HCT116 (cell line): ENCODE measurements at regions not wholly inside any gene's neighbourhood (a gene's known extent, or its start where the extent isn't known, plus 50 kb on each side); places are given as distances from the start of the nearest gene placed in this dataset.
"Not testable (repeated sequence)": the region's sequence is repeated elsewhere in the genome, so short reads cannot be mapped to it uniquely, and the experiment has no call there.

Source experiments
- ATAC-seq: fragments of 200-7000 bp; cut with Tn5 transposase; 2 replicates; pipeline ENCODE4 v1.9.1; 2020; ENCODE audit warnings: mild to moderate bottlenecking, moderate library complexity
- BruUV-seq: library from RNA; stranded (reverse); fragments of 400-500 nt; replicated peaks from 2 replicates; lab custom pipeline; 2021; lab: Mats Ljungman, UMichigan
- CTCF ChIA-PET: fragments of 300-600 bp; sonication (Branson Sonifier 250); formaldehyde crosslinking; loops from one replicate; lab custom pipeline; 2021; ENCODE audit warnings: antibody characterized with exemption; lab: Charles Lee
- POLR2A ChIA-PET: fragments of 300-600, 350-600 bp; sonication (Branson Sonifier 250); formaldehyde crosslinking; loops from one replicate; lab custom pipeline; 2021; ENCODE audit warnings: antibody characterized with exemption; lab: Charles Lee
- RAD21 ChIA-PET, 2 experiments: fragments of 300-600 bp; sonication (Branson Sonifier 250); formaldehyde crosslinking; loops; one replicate each; lab custom pipeline; 2023; ENCODE audit warnings: low total read pairs in 2 of 2; ENCODE audit not compliant: uncharacterized antibody in 2 of 2, unreplicated experiment in 2 of 2, low non-redundant PET in 1 of 2; lab: Charles Lee
- DNase-seq: peaks from one replicate; pipeline ENCODE4 v3.0.0-alpha.2; 2010; ENCODE audit warnings: low read depth, low spot score
- H2AFZ ChIP-seq: fragments of 200-600 bp; shearing (Covaris generic), sonication (generic); 2 replicates; pipeline ENCODE4 v1.6.1; 2017; ENCODE audit warnings: low read depth, mixed run types, mixed read lengths, antibody characterized with exemption, low read length; ENCODE audit not compliant: poor library complexity, severe bottlenecking
- H3K27ac ChIP-seq: 2 replicates; pipeline ENCODE4 v1.5.1; 2012; ENCODE audit warnings: low read depth, low read length
- H3K27me3 ChIP-seq: fragments of 200-600 bp; sonication (generic); 2 replicates; pipeline ENCODE4 v1.6.1; 2016; ENCODE audit warnings: mixed run types, low read length, mixed read lengths; ENCODE audit not compliant: insufficient read depth
- H3K36me3 ChIP-seq, 2 experiments: fragments of 200-500 bp in 1 of 2; fragments of 200-600 bp in 1 of 2; sonication (Bioruptor generic) in 1 of 2; sonication (generic) in 1 of 2; 2 replicates each; pipeline versions ENCODE4 v1.5.1 to v1.6.1; 2014 to 2016; ENCODE audit warnings: low read length in 2 of 2, inconsistent platforms in 1 of 2, mixed read lengths in 1 of 2, mixed run types in 1 of 2; ENCODE audit not compliant: insufficient read depth in 2 of 2, control insufficient read depth in 1 of 2
- H3K4me1 ChIP-seq, 2 experiments: fragments of 200-600 bp in 1 of 2; sonication (generic) in 1 of 2; 2 replicates each; pipeline versions ENCODE4 v1.5.1 to v1.6.1; 2012 to 2017; ENCODE audit warnings: low read length in 2 of 2, inconsistent platforms in 1 of 2, mild to moderate bottlenecking in 1 of 2, mixed read lengths in 1 of 2, mixed run types in 1 of 2, moderate library complexity in 1 of 2; ENCODE audit not compliant: insufficient read depth in 2 of 2, control insufficient read depth in 1 of 2
- H3K4me2 ChIP-seq: fragments of 200-600 bp; sonication (generic); 2 replicates; pipeline ENCODE4 v1.6.1; 2017; ENCODE audit warnings: mixed run types, low read length, mixed read lengths
- H3K4me3 ChIP-seq, 2 experiments: fragments of 200-600 bp in 1 of 2; sonication (generic) in 1 of 2; replicated peaks in 1 of 2; 2 replicates each; pipeline ENCODE4 v1.5.1; 2011 to 2016; ENCODE audit warnings: low read length in 2 of 2, control low read depth in 1 of 2, low read depth in 1 of 2, mild to moderate bottlenecking in 1 of 2, mixed read lengths in 1 of 2, mixed run types in 1 of 2
- H3K79me2 ChIP-seq: fragments of 200-600 bp; sonication (generic); 2 replicates; pipeline ENCODE4 v1.6.1; 2017; ENCODE audit warnings: mild to moderate bottlenecking, mixed run types, low read length, moderate library complexity, mixed read lengths; ENCODE audit not compliant: insufficient read depth
- H3K9ac ChIP-seq: fragments of 200-600 bp; sonication (generic); 2 replicates; pipeline ENCODE4 v1.6.1; 2016; ENCODE audit warnings: low read length, mixed read lengths
- H3K9me2 ChIP-seq: fragments of 200-600 bp; sonication (generic), shearing (Covaris generic); 2 replicates; pipeline ENCODE4 v1.6.1; 2017; ENCODE audit warnings: mixed run types, mild to moderate bottlenecking, moderate library complexity; ENCODE audit not compliant: insufficient read depth
- H3K9me3 ChIP-seq, 2 experiments: fragments of 200-500 bp in 1 of 2; fragments of 200-600 bp in 1 of 2; sonication (Bioruptor generic) in 1 of 2; sonication (generic) in 1 of 2; 2 replicates each; pipeline ENCODE4 v1.6.1; 2014 to 2017; ENCODE audit warnings: low read length in 2 of 2, mixed read lengths in 2 of 2, inconsistent platforms in 1 of 2, low read depth in 1 of 2, mild to moderate bottlenecking in 1 of 2, mixed run types in 1 of 2, moderate library complexity in 1 of 2; ENCODE audit not compliant: control insufficient read depth in 1 of 2, insufficient read depth in 1 of 2
- H4K20me1 ChIP-seq: fragments of 200-600 bp; sonication (generic), shearing (Covaris generic); 2 replicates; pipeline ENCODE4 v1.6.1; 2017; ENCODE audit warnings: mixed run types, mild to moderate bottlenecking, moderate library complexity; ENCODE audit not compliant: insufficient read depth
- CBX3 ChIP-seq: IDR thresholded peaks from 2 replicates; pipeline ENCODE4 v1.6.1; 2012; ENCODE audit warnings: low read depth
- CEBPB ChIP-seq: IDR thresholded peaks from 2 replicates; pipeline ENCODE4 v1.6.1; 2012; ENCODE audit warnings: low read depth
- EGR1 ChIP-seq: IDR thresholded peaks from 2 replicates; pipeline ENCODE4 v1.6.1; 2012; ENCODE audit warnings: low read depth
- ELF1 ChIP-seq: IDR thresholded peaks from 2 replicates; pipeline ENCODE4 v1.6.1; 2012; ENCODE audit warnings: low read depth, borderline replicate concordance
- EZH2 ChIP-seq: fragments of 200-600 bp; sonication (generic); IDR thresholded peaks from 2 replicates; pipeline ENCODE4 v1.6.1; 2017; ENCODE audit warnings: antibody characterized with exemption, mixed run types
- EZH2phosphoT487 ChIP-seq: fragments of 200-600 bp; IDR thresholded peaks from 2 replicates; pipeline ENCODE4 v1.6.1; 2018; ENCODE audit warnings: antibody characterized with exemption, borderline replicate concordance
- JUND ChIP-seq: IDR thresholded peaks from 2 replicates; pipeline ENCODE4 v1.6.1; 2012
- MAX ChIP-seq: IDR thresholded peaks from 2 replicates; pipeline ENCODE4 v1.6.1; 2012
- POLR2A ChIP-seq: IDR thresholded peaks from 2 replicates; pipeline ENCODE4 v1.7.0; 2011; ENCODE audit warnings: borderline replicate concordance; ENCODE audit not compliant: insufficient read depth, insufficient read length; ENCODE audit errors: extremely low read depth
- POLR2AphosphoS5 ChIP-seq: IDR thresholded peaks from 2 replicates; pipeline ENCODE4 v1.6.1; 2011; ENCODE audit warnings: mild to moderate bottlenecking, low read depth, low read length, moderate library complexity
- RAD21 ChIP-seq: IDR thresholded peaks from 2 replicates; pipeline ENCODE4 v1.6.1; 2012; ENCODE audit warnings: low read depth, mild to moderate bottlenecking
- SP1 ChIP-seq: IDR thresholded peaks from 2 replicates; pipeline ENCODE4 v1.6.1; 2012; ENCODE audit warnings: low read depth
- SRF ChIP-seq: IDR thresholded peaks from 2 replicates; pipeline ENCODE4 v1.6.1; 2012; ENCODE audit warnings: low read depth
- TCF7L2 ChIP-seq: IDR thresholded peaks from 2 replicates; pipeline ENCODE4 v1.7.0; 2011; ENCODE audit warnings: borderline replicate concordance, inconsistent platforms; ENCODE audit not compliant: insufficient read depth, insufficient read length; ENCODE audit errors: extremely low read depth
- ZBTB33 ChIP-seq: IDR thresholded peaks from 2 replicates; pipeline ENCODE4 v1.6.1; 2011; ENCODE audit warnings: mild to moderate bottlenecking, low read length, moderate library complexity; ENCODE audit not compliant: insufficient replicate concordance; ENCODE audit errors: extremely low read depth
- ZFX ChIP-seq: fragments of 450-650 bp; IDR thresholded peaks from 2 replicates; pipeline ENCODE4 v1.6.1; 2017
- ZNF274 ChIP-seq: fragments of 200-500 bp; sonication (Bioruptor generic); IDR thresholded peaks from 2 replicates; pipeline ENCODE4 v1.6.1; 2014; ENCODE audit warnings: mild to moderate bottlenecking, low read depth, low read length, inconsistent platforms
- intact Hi-C: fragments of 100-400 bp; cut with micrococcal nuclease; formaldehyde crosslinking; loops from 2 replicates; pipeline ENCODE4 v1.10.0; 2022
- TF ChIP-seq, protein P1 (sequence below): IDR thresholded peaks from 2 replicates; pipeline ENCODE4 v1.6.1; 2012
- TF ChIP-seq, protein P2 (sequence below): IDR thresholded peaks from 2 replicates; pipeline ENCODE4 v1.6.1; 2012; ENCODE audit warnings: low read depth

DNA sequence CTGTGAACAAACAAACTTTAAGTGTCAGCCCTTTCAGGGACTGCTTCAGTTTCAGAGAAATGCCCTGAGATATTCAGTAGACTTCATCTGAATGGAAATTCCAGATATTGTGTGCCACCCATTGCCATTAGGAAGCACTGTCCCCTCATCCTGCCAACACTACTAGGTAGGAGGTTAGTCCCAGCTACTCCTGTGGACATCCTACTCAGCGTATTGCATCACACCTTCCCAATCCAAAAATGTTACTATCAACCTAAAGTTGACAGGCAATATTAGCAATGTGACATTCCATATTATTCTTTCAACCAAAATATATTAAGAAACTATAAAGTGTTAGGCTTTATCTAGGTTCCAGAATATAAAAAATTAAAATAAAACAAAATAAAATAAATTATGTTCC lies 552.0 kb upstream of the ST8SIA4 start:
- intact Hi-C loops = no loop called here
- no peaks in the 10 kb centered on the region for H3K4me1 ChIP-seq
- no peak overlapping the region for H3K27ac ChIP-seq
- H2AFZ ChIP-seq = no peak overlapping the region
- H3K9me3 ChIP-seq = no peaks in the 10 kb centered on the region
- no peaks in the 10 kb centered on the region for H4K20me1 ChIP-seq
- TF ChIP-seq ELF1 (no peak), SP1 (no peak), TCF7L2 (no peak), ZBTB33 (no peak), CEBPB (no peak), MAX (no peak), EGR1 (no peak), POLR2AphosphoS5 (no peak), POLR2A (no peak), EZH2 (no peak), ZFX (no peak), JUND (no peak), RAD21 (no peak), EZH2phosphoT487 (no peak), CBX3 (no peak), ZNF274 (no peak), SRF (no peak)
- TF ChIP-seq, protein P1, sequence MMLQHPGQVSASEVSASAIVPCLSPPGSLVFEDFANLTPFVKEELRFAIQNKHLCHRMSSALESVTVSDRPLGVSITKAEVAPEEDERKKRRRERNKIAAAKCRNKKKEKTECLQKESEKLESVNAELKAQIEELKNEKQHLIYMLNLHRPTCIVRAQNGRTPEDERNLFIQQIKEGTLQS = no peak
- TF ChIP-seq, protein P2, sequence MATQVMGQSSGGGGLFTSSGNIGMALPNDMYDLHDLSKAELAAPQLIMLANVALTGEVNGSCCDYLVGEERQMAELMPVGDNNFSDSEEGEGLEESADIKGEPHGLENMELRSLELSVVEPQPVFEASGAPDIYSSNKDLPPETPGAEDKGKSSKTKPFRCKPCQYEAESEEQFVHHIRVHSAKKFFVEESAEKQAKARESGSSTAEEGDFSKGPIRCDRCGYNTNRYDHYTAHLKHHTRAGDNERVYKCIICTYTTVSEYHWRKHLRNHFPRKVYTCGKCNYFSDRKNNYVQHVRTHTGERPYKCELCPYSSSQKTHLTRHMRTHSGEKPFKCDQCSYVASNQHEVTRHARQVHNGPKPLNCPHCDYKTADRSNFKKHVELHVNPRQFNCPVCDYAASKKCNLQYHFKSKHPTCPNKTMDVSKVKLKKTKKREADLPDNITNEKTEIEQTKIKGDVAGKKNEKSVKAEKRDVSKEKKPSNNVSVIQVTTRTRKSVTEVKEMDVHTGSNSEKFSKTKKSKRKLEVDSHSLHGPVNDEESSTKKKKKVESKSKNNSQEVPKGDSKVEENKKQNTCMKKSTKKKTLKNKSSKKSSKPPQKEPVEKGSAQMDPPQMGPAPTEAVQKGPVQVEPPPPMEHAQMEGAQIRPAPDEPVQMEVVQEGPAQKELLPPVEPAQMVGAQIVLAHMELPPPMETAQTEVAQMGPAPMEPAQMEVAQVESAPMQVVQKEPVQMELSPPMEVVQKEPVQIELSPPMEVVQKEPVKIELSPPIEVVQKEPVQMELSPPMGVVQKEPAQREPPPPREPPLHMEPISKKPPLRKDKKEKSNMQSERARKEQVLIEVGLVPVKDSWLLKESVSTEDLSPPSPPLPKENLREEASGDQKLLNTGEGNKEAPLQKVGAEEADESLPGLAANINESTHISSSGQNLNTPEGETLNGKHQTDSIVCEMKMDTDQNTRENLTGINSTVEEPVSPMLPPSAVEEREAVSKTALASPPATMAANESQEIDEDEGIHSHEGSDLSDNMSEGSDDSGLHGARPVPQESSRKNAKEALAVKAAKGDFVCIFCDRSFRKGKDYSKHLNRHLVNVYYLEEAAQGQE = no peak
- ATAC-seq (no peak), DNase-seq (no peak)
- no peaks in the 10 kb centered on the region for H3K36me3 ChIP-seq
- BruUV-seq = no TSS peak
- no peaks in the 10 kb centered on the region for H3K9me2 ChIP-seq
- H3K27me3 ChIP-seq = no peaks in the 10 kb centered on the region
- no peaks in the 10 kb centered on the region for H3K79me2 ChIP-seq
- H3K9ac ChIP-seq = no peak overlapping the region
- H3K4me2 ChIP-seq = no peak overlapping the region
- H3K4me3 ChIP-seq = no peak overlapping the region
- ChIA-PET RAD21 (no interaction called here), CTCF (no interaction called here), POLR2A (no interaction called here)

GRCh38 chr5:101442281-101442680 lies 539.2 kb upstream of the ST8SIA4 start:
- H3K9me3 ChIP-seq, H3K9me2 ChIP-seq, DNase-seq, H3K27ac ChIP-seq, H3K4me1 ChIP-seq, H3K79me2 ChIP-seq, H4K20me1 ChIP-seq, H2AFZ ChIP-seq, H3K9ac ChIP-seq, H3K4me3 ChIP-seq, POLR2A ChIA-PET, CTCF ChIA-PET, H3K4me2 ChIP-seq, ATAC-seq, H3K36me3 ChIP-seq, RAD21 ChIA-PET, H3K27me3 ChIP-seq, BruUV-seq, intact Hi-C loops: not testable (repeated sequence)
